ENCODE measurements at regions not wholly inside any gene's neighbourhood (a gene's known extent, or its start where the extent isn't known, plus 50 kb on each side); places are given as distances from the start of the nearest gene placed in this dataset.

DNA sequence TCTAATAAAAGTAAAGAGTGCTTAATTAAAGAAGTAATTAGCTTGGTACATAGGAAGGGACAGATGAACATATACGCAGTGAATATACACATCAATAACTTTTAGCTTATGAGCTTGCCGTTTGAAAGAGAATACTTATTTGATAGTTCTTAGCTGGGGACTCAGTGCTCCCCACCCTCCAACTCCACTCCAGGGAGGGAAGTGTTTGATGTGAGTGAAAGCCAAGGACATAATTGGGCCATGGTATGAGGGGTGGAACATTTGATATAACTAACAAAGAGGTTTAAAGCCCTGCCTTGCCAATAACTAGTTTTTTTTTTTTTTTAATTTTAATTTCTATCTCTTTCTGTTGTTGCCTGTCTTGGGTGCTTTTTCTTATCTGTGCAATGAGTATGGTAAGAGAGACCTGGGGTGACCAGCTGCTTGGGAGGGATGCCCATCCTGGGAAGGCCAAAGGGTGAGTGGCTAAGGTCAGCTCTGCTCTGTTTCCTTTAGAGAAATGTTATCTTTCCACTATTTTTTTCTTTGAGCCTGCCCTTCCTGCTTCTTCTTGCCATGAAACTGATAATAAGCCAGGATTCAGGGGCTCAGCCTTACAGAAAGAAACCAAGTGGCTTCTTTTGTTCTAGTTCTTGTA, 132.8 kb upstream of the CPSF6 start:
- TF ChIP-seq POLR2A (IDR thresholded peaks at IDR 0.05): no peak
- TF ChIP-seq, protein P1, sequence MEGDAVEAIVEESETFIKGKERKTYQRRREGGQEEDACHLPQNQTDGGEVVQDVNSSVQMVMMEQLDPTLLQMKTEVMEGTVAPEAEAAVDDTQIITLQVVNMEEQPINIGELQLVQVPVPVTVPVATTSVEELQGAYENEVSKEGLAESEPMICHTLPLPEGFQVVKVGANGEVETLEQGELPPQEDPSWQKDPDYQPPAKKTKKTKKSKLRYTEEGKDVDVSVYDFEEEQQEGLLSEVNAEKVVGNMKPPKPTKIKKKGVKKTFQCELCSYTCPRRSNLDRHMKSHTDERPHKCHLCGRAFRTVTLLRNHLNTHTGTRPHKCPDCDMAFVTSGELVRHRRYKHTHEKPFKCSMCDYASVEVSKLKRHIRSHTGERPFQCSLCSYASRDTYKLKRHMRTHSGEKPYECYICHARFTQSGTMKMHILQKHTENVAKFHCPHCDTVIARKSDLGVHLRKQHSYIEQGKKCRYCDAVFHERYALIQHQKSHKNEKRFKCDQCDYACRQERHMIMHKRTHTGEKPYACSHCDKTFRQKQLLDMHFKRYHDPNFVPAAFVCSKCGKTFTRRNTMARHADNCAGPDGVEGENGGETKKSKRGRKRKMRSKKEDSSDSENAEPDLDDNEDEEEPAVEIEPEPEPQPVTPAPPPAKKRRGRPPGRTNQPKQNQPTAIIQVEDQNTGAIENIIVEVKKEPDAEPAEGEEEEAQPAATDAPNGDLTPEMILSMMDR (IDR thresholded peaks at IDR 0.05): no peak

Measured in ovary (tissue), 3 donors.